ENCODE measurements at regions not wholly inside any gene's neighbourhood (a gene's known extent, or its start where the extent isn't known, plus 50 kb on each side); places are given as distances from the start of the nearest gene placed in this dataset.
"Not testable (repeated sequence)": the region's sequence is repeated elsewhere in the genome, so short reads cannot be mapped to it uniquely, and the experiment has no call there.

- no peak for FAIRE-seq
Observed at GRCh38 chr2:208607694-208608093, 201.1 kb downstream of the PTH2R start.

GRCh38 chr2:208608122-208608835 is 201.7 kb downstream of the PTH2R start:
- DNase-seq (ENCODE audit: extremely low spot score, insufficient read length, low read depth) (no peak), FAIRE-seq (no peak)

More at GRCh38 chr2:208607694-208608093, 201.1 kb downstream of the PTH2R start:
- DNase-seq (ENCODE audit: extremely low spot score, insufficient read length, low read depth): no peak

- DNase-seq (ENCODE audit: extremely low spot score, insufficient read length, low read depth): no peak
- no peak for FAIRE-seq
Observed at GRCh38 chr2:208609166-208609804, 202.7 kb downstream of the PTH2R start.

- not testable (repeated sequence) for DNase-seq (ENCODE audit: extremely low spot score, insufficient read length, low read depth); FAIRE-seq
Observed at GRCh38 chr2:208615675-208616074, 209.1 kb downstream of the PTH2R start.

GRCh38 chr2:208618220-208618619 is 211.6 kb downstream of the PTH2R start:
- no peak for DNase-seq (ENCODE audit: extremely low spot score, insufficient read length, low read depth)
- no peak for FAIRE-seq

- FAIRE-seq (no peak), DNase-seq (ENCODE audit: extremely low spot score, insufficient read length, low read depth) (no peak)
Observed at GRCh38 chr2:208619993-208620392, 213.4 kb downstream of the PTH2R start.

GRCh38 chr2:208620487-208620978 is 213.9 kb downstream of the PTH2R start:
- FAIRE-seq: no peak
- DNase-seq (ENCODE audit: extremely low spot score, insufficient read length, low read depth): no peak

- FAIRE-seq: no peak
- no peak for DNase-seq (ENCODE audit: extremely low spot score, insufficient read length, low read depth)
Observed at GRCh38 chr2:208627110-208627884, 220.7 kb downstream of the PTH2R start.

GRCh38 chr2:208627916-208628315 is 221.3 kb downstream of the PTH2R start:
- FAIRE-seq: no peak
- no peak for DNase-seq (ENCODE audit: extremely low spot score, insufficient read length, low read depth)

- DNase-seq (ENCODE audit: extremely low spot score, insufficient read length, low read depth): no peak
- no peak for FAIRE-seq
Observed at GRCh38 chr2:208638059-208638458, 231.5 kb downstream of the PTH2R start.

- FAIRE-seq (no peak), DNase-seq (ENCODE audit: extremely low spot score, insufficient read length, low read depth) (no peak)
Observed at GRCh38 chr2:208642125-208642779, 235.7 kb downstream of the PTH2R start.

GRCh38 chr2:208643145-208643544 is 236.6 kb downstream of the PTH2R start:
- DNase-seq (ENCODE audit: extremely low spot score, insufficient read length, low read depth) (no peak), FAIRE-seq (peak; percentile 78)

GRCh38 chr2:208645226-208645625 is 238.6 kb downstream of the PTH2R start:
- DNase-seq (ENCODE audit: extremely low spot score, insufficient read length, low read depth): no peak
- FAIRE-seq: no peak

- peak; percentile 36 for FAIRE-seq
Observed at GRCh38 chr2:208648368-208648767, 241.8 kb downstream of the PTH2R start.

GRCh38 chr2:208653383-208653782 is 246.8 kb downstream of the PTH2R start:
- DNase-seq (ENCODE audit: extremely low spot score, insufficient read length, low read depth) (no peak), FAIRE-seq (no peak)

More at GRCh38 chr2:208648368-208648767, 241.8 kb downstream of the PTH2R start:
- DNase-seq (ENCODE audit: extremely low spot score, insufficient read length, low read depth): no peak

GRCh38 chr2:208654056-208654455 is 247.5 kb downstream of the PTH2R start:
- no peak for FAIRE-seq

GRCh38 chr2:208657468-208657867 is 250.9 kb downstream of the PTH2R start:
- DNase-seq (ENCODE audit: extremely low spot score, insufficient read length, low read depth): no peak
- FAIRE-seq: no peak

More at GRCh38 chr2:208654056-208654455, 247.5 kb downstream of the PTH2R start:
- no peak for DNase-seq (ENCODE audit: extremely low spot score, insufficient read length, low read depth)

GRCh38 chr2:208669394-208669793 is 262.8 kb downstream of the PTH2R start:
- no peak for DNase-seq (ENCODE audit: extremely low spot score, insufficient read length, low read depth)
- FAIRE-seq: no peak

- DNase-seq (ENCODE audit: extremely low spot score, insufficient read length, low read depth) (no peak), FAIRE-seq (no peak)
Observed at GRCh38 chr2:208671284-208671683, 264.7 kb downstream of the PTH2R start.
